WTC11 (cell line): ENCODE measurements at regions not wholly inside any gene's neighbourhood (a gene's known extent, or its start where the extent isn't known, plus 50 kb on each side); places are given as distances from the start of the nearest gene placed in this dataset.

Experiments
- ATAC-seq: fragments of 200-7000 bp; cut with Tn5 transposase; 2 replicates; pipeline ENCODE4 v1.10.0; 2021; ENCODE audit warnings: mild to moderate bottlenecking, moderate library complexity
- CTCF ChIA-PET: fragments of 300-600 bp; sonication (Branson Sonifier 250); formaldehyde crosslinking; loops from one replicate; lab custom pipeline; 2021; ENCODE audit warnings: antibody characterized with exemption; lab: Charles Lee
- POLR2A ChIA-PET: fragments of 350-600 bp; sonication (Branson Sonifier 250); formaldehyde crosslinking; loops from one replicate; lab custom pipeline; 2021; ENCODE audit warnings: antibody characterized with exemption; lab: Charles Lee
- DNase-seq: peaks from one replicate; pipeline ENCODE4 v3.0.0; 2021; ENCODE audit warnings: low spot score
- H3K27ac Mint-ChIP-seq: 2 replicates; pipeline ENCODE4 v1.8.0; 2021; ENCODE audit warnings: mixed read lengths
- H3K27me3 Mint-ChIP-seq: 2 replicates; pipeline ENCODE4 v1.8.0; 2021; ENCODE audit warnings: low read depth, mild to moderate bottlenecking, moderate library complexity, mixed read lengths
- H3K36me3 Mint-ChIP-seq: 2 replicates; pipeline ENCODE4 v1.8.0; 2021; ENCODE audit warnings: mixed read lengths
- H3K4me1 Mint-ChIP-seq: 2 replicates; pipeline ENCODE4 v1.8.0; 2022; ENCODE audit warnings: mixed read lengths
- H3K4me3 Mint-ChIP-seq: 2 replicates; pipeline ENCODE4 v1.8.0; 2021; ENCODE audit warnings: mild to moderate bottlenecking, moderate library complexity, mixed read lengths
- H3K9me3 Mint-ChIP-seq: 2 replicates; pipeline ENCODE4 v1.8.0; 2021; ENCODE audit warnings: mixed read lengths
- CREB1 ChIP-seq: sonication (generic); formaldehyde crosslinking; IDR thresholded peaks from 2 replicates; pipeline ENCODE4 v1.8.0; 2023; ENCODE audit warnings: mild to moderate bottlenecking, missing genetic modification reagents
- ETV6 ChIP-seq: sonication (generic); formaldehyde crosslinking; IDR thresholded peaks from 2 replicates; pipeline ENCODE4 v1.8.1; 2022; ENCODE audit warnings: mild to moderate bottlenecking, missing genetic modification reagents
- FOXP1 ChIP-seq: sonication (generic); formaldehyde crosslinking; IDR thresholded peaks from 2 replicates; pipeline ENCODE4 v1.8.0; 2022; ENCODE audit warnings: missing genetic modification reagents, mild to moderate bottlenecking, moderate library complexity, borderline replicate concordance
- GRHL2 ChIP-seq: fragments of 250-450 bp; sonication (Bioruptor Pico); IDR thresholded peaks from 2 replicates; pipeline ENCODE4 v1.8.0; 2022; ENCODE audit warnings: mild to moderate bottlenecking, moderate library complexity; ENCODE audit not compliant: insufficient replicate concordance, severe bottlenecking
- KAT7 ChIP-seq: sonication (generic); formaldehyde crosslinking; IDR thresholded peaks from 2 replicates; pipeline ENCODE4 v1.8.1; 2023; ENCODE audit warnings: missing genetic modification reagents, mild to moderate bottlenecking, borderline replicate concordance
- MXD4 ChIP-seq: fragments of 250-450 bp; sonication (Bioruptor Pico); IDR thresholded peaks from 2 replicates; pipeline ENCODE4 v1.8.0; 2021; ENCODE audit warnings: mild to moderate bottlenecking, moderate library complexity, borderline replicate concordance
- MYBL2 ChIP-seq: sonication (generic); formaldehyde crosslinking; IDR thresholded peaks from 2 replicates; pipeline ENCODE4 v1.8.1; 2023; ENCODE audit warnings: mild to moderate bottlenecking, moderate library complexity, missing genetic modification reagents
- NFATC4 ChIP-seq: fragments of 250-450 bp; sonication (Bioruptor Pico); IDR thresholded peaks from 2 replicates; pipeline ENCODE4 v1.9.0; 2021; ENCODE audit warnings: mild to moderate bottlenecking
- NFYB ChIP-seq: sonication (generic); formaldehyde crosslinking; conservative IDR thresholded peaks from 2 replicates; pipeline ENCODE4 v1.8.0; 2022; ENCODE audit warnings: low read depth, missing genetic modification reagents
- SMAD4 ChIP-seq: sonication (generic); formaldehyde crosslinking; IDR thresholded peaks from 2 replicates; pipeline ENCODE4 v1.8.0; 2022; ENCODE audit warnings: mild to moderate bottlenecking, missing genetic modification reagents
- TCF7 ChIP-seq: sonication (generic); formaldehyde crosslinking; IDR thresholded peaks from 2 replicates; pipeline ENCODE4 v1.8.0; 2022; ENCODE audit warnings: mild to moderate bottlenecking, low read depth, missing genetic modification reagents, moderate library complexity
- ZNF121 ChIP-seq: sonication (generic); formaldehyde crosslinking; IDR thresholded peaks from 2 replicates; pipeline ENCODE4 v1.8.0; 2023; ENCODE audit warnings: missing genetic modification reagents
- ZNF219 ChIP-seq: sonication (generic); formaldehyde crosslinking; IDR thresholded peaks from 2 replicates; pipeline ENCODE4 v1.8.0; 2023; ENCODE audit warnings: missing genetic modification reagents, mild to moderate bottlenecking, borderline replicate concordance
- ZNF396 ChIP-seq: fragments of 250-450 bp; sonication (Bioruptor Pico); IDR thresholded peaks from 2 replicates; pipeline ENCODE4 v1.8.0; 2021; ENCODE audit warnings: mild to moderate bottlenecking, moderate library complexity, borderline replicate concordance
- TF ChIP-seq, protein P1 (sequence below): fragments of 250-450 bp; sonication (Bioruptor Pico); IDR thresholded peaks from 2 replicates; pipeline ENCODE4 v2.1.2; 2022; ENCODE audit warnings: mild to moderate bottlenecking, moderate library complexity
- TF ChIP-seq, protein P2 (sequence below): sonication (generic); formaldehyde crosslinking; IDR thresholded peaks from 2 replicates; pipeline ENCODE4 v1.8.1; 2022; ENCODE audit warnings: mild to moderate bottlenecking, moderate library complexity, missing genetic modification reagents
- TF ChIP-seq, protein P3 (sequence below): fragments of 250-450 bp; sonication (Bioruptor Pico); conservative IDR thresholded peaks from 2 replicates; pipeline ENCODE4 v1.9.0; 2021; ENCODE audit warnings: mild to moderate bottlenecking
- TF ChIP-seq, protein P4 (sequence below): sonication (generic); formaldehyde crosslinking; IDR thresholded peaks from 2 replicates; pipeline ENCODE4 v1.8.0; 2022; ENCODE audit warnings: mild to moderate bottlenecking, missing genetic modification reagents
- TF ChIP-seq, protein P5 (sequence below): sonication (generic); formaldehyde crosslinking; IDR thresholded peaks from 2 replicates; pipeline ENCODE4 v1.8.0; 2023; ENCODE audit warnings: missing genetic modification reagents
- TF ChIP-seq, protein P6 (sequence below): sonication (generic); formaldehyde crosslinking; IDR thresholded peaks from 2 replicates; pipeline ENCODE4 v1.8.1; 2023; ENCODE audit warnings: mild to moderate bottlenecking, moderate library complexity, missing genetic modification reagents
- TF ChIP-seq, protein P7 (sequence below): sonication (generic); formaldehyde crosslinking; IDR thresholded peaks from 2 replicates; pipeline ENCODE4 v1.8.0; 2022; ENCODE audit warnings: mild to moderate bottlenecking, missing genetic modification reagents

DNA sequence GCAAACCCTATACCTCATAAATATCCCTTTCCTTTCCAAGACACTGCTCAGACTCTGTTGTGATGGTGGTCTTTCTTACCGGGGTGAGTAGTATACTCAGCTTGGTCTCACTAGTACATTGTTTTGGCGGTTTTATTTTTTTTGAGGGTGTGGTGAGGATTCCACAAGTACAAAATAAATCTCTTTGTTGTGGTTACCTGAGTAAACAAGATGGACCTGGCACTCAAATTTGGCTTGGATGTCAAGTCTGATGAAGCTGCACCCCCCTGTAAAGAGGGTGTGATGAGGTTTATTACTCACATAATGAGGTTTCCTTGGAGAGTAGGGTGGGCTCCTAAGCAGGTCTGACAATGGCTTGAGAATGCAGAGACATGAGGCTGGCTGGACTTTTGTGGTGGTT lies 68.2 kb upstream of the KCNJ6 start (continued):
- TF ChIP-seq, protein P1, sequence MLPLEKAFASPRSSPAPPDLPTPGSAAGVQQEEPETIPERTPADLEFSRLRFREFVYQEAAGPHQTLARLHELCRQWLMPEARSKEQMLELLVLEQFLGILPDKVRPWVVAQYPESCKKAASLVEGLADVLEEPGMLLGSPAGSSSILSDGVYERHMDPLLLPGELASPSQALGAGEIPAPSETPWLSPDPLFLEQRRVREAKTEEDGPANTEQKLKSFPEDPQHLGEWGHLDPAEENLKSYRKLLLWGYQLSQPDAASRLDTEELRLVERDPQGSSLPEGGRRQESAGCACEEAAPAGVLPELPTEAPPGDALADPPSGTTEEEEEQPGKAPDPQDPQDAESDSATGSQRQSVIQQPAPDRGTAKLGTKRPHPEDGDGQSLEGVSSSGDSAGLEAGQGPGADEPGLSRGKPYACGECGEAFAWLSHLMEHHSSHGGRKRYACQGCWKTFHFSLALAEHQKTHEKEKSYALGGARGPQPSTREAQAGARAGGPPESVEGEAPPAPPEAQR, result no peak
- TF ChIP-seq, protein P2, sequence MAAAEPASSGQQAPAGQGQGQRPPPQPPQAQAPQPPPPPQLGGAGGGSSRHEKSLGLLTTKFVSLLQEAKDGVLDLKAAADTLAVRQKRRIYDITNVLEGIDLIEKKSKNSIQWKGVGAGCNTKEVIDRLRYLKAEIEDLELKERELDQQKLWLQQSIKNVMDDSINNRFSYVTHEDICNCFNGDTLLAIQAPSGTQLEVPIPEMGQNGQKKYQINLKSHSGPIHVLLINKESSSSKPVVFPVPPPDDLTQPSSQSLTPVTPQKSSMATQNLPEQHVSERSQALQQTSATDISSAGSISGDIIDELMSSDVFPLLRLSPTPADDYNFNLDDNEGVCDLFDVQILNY, result no peak
- TF ChIP-seq GRHL2 (CRISPR knock-in tag) (no peak), CREB1 (no peak)
- TF ChIP-seq, protein P3, sequence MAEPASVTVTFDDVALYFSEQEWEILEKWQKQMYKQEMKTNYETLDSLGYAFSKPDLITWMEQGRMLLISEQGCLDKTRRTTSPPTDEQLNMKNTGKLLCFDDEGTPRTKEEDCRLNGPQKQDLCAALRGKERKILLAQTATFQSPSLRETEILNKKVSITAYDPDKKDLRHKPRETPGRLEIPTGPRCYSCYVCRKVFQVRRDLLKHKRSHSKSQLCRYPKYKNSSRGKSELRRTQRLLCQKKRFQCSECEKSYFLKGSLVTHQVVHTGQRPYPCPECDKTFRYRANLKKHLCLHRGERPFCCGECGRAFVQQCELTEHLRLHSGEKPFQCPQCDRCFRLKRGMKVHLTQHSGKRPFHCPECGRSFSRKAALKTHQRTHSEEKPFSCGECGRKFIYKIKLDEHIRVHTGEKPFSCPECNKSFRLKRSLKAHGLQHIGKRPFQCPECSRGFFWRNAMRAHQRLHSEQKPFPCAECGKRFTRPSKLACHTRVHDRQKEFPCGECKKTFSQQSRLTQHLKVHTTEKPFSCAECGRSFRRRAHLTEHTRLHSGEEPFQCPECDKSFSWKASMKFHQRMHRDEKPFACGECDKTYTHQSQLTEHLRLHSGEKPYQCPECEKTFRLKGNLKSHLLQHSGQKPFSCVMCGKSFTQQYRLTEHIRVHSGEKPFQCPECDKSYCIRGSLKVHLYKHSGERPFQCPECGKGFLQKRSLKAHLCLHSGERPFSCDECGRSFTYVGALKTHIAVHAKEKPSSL (CRISPR knock-in tag), result no peak

DNA sequence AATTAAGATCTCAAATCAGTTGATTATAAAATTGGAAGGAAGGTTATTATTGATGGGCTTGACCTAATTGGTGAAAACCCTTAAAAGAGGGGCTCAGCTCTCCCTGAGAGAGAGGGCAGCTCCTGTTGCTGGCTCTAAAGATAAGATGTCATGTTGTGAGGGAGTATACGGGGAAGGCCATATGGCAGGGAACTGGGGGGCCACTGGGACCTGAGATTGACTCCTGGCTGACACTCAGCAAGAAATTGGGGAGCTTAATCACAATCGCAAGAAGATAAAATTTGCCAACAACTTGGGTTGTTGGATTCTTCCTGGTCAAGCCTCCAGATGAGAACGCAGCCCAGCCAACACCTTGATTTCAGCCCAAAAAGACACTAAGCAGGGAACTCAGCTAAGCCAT lies 69.7 kb upstream of the KCNJ6 start:
- POLR2A ChIA-PET, result no interaction called here
- DNase-seq, result no peak
- Mint-ChIP-seq H3K36me3 (no peaks in the 10 kb centered on the region), H3K9me3 (peaks cover 7% of the 10 kb centered on the region), H3K4me3 (no peak overlapping the region), H3K27ac (no peak overlapping the region), H3K4me1 (peaks cover 8% of the 10 kb centered on the region), H3K27me3 (no peaks in the 10 kb centered on the region; the same call in 1 of the 2 replicates)
- CTCF ChIA-PET, result no interaction called here
- ATAC-seq, result no peak
- TF ChIP-seq, protein P4, sequence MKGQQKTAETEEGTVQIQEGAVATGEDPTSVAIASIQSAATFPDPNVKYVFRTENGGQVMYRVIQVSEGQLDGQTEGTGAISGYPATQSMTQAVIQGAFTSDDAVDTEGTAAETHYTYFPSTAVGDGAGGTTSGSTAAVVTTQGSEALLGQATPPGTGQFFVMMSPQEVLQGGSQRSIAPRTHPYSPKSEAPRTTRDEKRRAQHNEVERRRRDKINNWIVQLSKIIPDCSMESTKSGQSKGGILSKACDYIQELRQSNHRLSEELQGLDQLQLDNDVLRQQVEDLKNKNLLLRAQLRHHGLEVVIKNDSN, result no peak
- TF ChIP-seq FOXP1 (CRISPR knock-in tag) (no peak), ZNF121 (CRISPR knock-in tag) (no peak), SMAD4 (CRISPR knock-in tag) (no peak), MYBL2 (CRISPR knock-in tag) (no peak), MXD4 (CRISPR knock-in tag) (no peak), KAT7 (no peak), TCF7 (CRISPR knock-in tag) (no peak), NFATC4 (CRISPR knock-in tag) (no peak), ZNF219 (CRISPR knock-in tag) (no peak), GRHL2 (CRISPR knock-in tag) (no peak)
- TF ChIP-seq, protein P1, result no peak

DNA sequence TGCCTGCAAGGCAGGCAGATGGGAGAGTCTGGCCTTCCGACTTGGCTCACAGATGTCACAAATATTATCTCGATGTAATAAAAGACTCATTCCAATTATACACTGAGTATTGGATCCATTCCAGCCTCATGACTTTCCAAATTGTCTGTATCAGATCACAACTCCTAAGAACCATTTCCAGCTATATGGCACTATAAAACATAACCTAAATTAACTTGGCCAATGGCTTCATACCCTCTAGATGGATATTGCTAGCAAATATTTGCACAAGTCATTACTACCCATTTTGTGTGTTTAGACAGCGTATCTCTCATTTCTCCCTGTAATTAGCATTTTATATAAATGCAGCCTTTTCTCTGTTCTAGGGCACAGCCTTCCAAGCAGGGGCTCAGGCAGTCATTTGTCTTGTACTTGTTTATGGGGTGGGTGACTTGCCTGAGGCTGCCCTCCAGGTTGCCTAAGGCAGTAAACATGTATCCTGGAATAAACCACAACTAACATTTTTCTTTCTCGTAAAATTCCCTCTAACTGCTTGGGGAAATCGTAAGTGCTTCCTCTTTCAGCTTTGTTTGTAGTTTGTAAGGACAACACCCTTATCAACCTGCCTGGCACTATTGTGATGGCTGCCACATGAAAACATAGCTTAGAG lies 70.6 kb upstream of the KCNJ6 start:
- Mint-ChIP-seq H3K4me3 (no peak overlapping the region), H3K27me3 (no peaks in the 10 kb centered on the region; the same call in 1 of the 2 replicates), H3K36me3 (no peaks in the 10 kb centered on the region), H3K4me1 (peaks cover 7% of the 10 kb centered on the region), H3K9me3 (peaks cover 7% of the 10 kb centered on the region), H3K27ac (no peak overlapping the region)
- CTCF ChIA-PET, result no interaction called here
- no peak for TF ChIP-seq ZNF396 (CRISPR knock-in tag)
- no peak for TF ChIP-seq MXD4 (CRISPR knock-in tag)
- TF ChIP-seq ETV6 (CRISPR knock-in tag), result no peak
- TF ChIP-seq, protein P5, sequence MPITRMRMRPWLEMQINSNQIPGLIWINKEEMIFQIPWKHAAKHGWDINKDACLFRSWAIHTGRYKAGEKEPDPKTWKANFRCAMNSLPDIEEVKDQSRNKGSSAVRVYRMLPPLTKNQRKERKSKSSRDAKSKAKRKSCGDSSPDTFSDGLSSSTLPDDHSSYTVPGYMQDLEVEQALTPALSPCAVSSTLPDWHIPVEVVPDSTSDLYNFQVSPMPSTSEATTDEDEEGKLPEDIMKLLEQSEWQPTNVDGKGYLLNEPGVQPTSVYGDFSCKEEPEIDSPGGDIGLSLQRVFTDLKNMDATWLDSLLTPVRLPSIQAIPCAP (CRISPR knock-in tag), result no peak
- no peak for TF ChIP-seq NFYB
- TF ChIP-seq, protein P6, sequence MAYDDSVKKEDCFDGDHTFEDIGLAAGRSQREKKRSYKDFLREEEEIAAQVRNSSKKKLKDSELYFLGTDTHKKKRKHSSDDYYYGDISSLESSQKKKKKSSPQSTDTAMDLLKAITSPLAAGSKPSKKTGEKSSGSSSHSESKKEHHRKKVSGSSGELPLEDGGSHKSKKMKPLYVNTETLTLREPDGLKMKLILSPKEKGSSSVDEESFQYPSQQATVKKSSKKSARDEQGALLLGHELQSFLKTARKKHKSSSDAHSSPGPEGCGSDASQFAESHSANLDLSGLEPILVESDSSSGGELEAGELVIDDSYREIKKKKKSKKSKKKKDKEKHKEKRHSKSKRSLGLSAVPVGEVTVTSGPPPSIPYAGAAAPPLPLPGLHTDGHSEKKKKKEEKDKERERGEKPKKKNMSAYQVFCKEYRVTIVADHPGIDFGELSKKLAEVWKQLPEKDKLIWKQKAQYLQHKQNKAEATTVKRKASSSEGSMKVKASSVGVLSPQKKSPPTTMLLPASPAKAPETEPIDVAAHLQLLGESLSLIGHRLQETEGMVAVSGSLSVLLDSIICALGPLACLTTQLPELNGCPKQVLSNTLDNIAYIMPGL (CRISPR knock-in tag), result no peak
- TF ChIP-seq, protein P7, sequence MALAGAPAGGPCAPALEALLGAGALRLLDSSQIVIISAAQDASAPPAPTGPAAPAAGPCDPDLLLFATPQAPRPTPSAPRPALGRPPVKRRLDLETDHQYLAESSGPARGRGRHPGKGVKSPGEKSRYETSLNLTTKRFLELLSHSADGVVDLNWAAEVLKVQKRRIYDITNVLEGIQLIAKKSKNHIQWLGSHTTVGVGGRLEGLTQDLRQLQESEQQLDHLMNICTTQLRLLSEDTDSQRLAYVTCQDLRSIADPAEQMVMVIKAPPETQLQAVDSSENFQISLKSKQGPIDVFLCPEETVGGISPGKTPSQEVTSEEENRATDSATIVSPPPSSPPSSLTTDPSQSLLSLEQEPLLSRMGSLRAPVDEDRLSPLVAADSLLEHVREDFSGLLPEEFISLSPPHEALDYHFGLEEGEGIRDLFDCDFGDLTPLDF, result no peak
- ATAC-seq (no peak), DNase-seq (no peak)
- POLR2A ChIA-PET, result no interaction called here
